GM19395 (cell line): ENCODE measurements at regions not wholly inside any gene's neighbourhood (a gene's known extent, or its start where the extent isn't known, plus 50 kb on each side); places are given as distances from the start of the nearest gene placed in this dataset.
"Not testable (repeated sequence)": the region's sequence is repeated elsewhere in the genome, so short reads cannot be mapped to it uniquely, and the experiment has no call there.

Experiments
- ATAC-seq: cut with Tn5 transposase; IDR thresholded peaks from one replicate; pipeline ENCODE4 v1.9.1; 2021; ENCODE audit warnings: mild to moderate bottlenecking, moderate library complexity; ENCODE audit not compliant: unreplicated experiment

DNA sequence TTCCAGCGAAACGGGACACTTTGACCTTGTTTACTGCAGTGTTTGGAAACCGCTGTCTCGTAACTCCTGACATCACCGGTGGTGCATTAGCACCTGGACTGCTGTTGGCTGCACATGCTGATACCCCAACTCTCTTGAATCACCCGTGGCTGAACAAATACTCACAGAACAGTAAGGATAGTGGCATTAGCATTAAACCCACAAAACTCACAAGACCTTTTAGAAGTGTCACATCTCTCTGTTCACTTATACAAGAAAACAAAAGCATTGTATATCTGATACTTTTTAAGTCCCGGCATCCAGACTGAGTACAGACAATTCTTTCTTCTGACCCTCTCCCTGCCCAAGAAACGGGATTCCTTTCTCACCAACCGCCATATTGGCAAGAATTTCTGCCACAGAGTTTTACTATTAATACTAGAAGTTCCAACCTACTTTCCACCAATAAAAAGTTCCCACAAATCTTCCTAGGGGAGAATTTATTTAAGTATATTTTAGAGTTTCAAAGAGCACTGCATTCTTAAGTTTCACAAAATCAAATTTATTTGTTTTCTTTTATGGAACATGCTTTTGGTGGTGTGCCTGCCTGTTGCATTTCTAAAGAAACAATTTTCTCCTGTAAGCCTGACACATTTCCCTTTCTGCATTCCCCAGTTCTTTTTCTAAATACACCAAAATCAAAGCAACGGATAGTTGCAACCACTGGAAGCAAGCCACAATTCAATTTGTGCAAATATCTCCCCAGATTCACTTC lies 208.4 kb upstream of the KLF14 start:
- ATAC-seq: no peak

DNA sequence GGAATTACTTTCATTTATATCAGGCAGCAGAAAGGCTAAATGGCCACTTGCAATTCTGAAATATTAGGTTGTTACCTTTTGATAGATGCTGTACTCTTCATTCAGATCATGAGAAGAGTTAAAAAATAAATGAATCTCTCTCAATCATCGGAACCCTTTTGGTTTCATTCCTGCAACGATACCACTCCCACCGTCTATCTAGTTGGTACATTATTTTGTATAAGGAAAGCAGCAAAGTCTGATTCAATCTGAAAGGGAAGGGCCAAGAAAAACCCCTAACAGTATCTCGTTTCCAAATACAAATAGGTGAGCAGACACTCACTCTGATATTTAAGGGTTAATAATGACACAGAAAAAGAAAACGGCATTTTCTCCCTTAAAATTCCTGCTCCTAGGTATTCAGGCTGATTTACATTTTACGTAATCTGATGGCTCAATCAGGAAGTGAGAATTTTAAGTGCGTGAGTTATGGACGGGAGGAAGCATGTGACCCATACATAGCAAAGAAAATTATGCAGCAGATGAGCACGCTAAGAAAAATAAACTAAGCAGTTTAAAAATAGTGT lies 209.4 kb upstream of the KLF14 start:
- ATAC-seq: no peak

DNA sequence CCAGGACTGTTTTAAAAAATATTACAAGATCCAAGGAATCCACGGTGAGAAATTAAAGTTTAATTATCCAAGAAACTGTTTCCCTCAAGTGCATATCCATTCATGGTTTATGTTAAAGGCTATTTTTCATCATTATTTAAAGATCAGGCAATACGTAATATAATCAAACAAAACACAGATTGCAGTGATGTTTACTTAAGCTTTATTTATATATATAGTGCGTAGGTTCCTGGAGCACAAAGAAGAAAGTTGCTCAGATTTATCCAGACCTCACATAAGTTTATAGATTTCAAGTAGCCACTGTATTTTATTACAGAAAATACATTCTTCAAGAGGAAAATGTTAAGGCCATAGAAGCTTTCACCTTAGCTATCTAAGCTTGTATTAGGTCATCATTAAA lies 210.0 kb upstream of the KLF14 start:
- ATAC-seq: no peak

DNA sequence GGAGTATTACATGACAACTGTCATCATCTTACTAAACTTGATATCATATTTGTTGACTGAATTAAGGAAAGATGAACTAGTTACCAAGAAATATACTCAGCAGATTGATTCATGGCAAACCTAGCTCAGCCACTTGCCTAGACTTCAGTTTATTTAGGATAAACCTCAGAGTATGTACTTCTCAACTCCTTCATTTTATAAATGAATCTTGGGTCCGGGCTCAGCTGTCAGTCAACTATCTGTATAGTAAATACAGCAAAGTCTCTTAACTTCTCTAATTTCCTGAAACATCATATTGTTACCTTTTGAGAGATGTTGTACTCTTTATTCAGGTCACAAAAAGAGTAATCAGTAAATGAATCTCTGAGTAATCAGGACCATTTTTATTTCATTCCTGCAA lies 211.0 kb upstream of the KLF14 start:
- no peak for ATAC-seq

DNA sequence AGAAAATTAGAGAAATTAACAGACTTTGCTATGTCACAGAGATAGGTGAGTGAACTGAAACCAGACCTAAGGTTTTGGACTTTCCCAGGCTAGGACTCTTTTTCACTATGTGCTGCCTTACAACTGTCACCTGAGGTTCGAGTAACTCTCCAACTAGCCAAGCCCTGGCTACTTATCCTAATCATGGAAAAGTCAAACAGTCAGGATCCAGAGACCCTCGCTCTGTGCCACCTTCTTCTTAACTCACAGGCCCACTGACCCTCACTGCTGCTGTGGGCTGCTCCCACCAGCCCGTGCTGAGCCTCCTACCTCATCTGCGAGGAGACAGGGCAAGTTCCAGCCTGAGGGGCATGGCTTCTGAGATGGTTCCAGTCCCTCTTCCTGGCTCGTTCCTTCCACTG lies 211.4 kb upstream of the KLF14 start:
- ATAC-seq: no peak

DNA sequence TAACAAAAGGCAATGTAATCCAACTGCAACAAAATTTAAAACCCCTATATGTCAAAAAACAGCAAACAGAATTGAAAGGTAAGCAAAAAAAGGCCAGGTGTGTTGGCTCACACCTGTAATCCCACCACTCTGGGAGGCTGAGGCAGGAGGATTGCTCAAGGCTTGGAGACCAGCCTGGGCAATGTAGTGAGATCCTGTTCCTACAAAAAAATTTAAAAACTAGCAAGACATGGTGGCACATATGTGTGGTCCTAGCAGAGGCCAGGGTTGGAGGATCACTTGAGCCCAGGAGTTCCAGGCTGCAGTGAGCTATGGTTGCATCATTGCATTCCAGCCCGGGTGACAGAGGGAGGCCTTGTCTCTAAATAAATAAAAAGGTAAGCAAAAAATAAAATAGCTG lies 212.1 kb upstream of the KLF14 start:
- ATAC-seq: no peak

DNA sequence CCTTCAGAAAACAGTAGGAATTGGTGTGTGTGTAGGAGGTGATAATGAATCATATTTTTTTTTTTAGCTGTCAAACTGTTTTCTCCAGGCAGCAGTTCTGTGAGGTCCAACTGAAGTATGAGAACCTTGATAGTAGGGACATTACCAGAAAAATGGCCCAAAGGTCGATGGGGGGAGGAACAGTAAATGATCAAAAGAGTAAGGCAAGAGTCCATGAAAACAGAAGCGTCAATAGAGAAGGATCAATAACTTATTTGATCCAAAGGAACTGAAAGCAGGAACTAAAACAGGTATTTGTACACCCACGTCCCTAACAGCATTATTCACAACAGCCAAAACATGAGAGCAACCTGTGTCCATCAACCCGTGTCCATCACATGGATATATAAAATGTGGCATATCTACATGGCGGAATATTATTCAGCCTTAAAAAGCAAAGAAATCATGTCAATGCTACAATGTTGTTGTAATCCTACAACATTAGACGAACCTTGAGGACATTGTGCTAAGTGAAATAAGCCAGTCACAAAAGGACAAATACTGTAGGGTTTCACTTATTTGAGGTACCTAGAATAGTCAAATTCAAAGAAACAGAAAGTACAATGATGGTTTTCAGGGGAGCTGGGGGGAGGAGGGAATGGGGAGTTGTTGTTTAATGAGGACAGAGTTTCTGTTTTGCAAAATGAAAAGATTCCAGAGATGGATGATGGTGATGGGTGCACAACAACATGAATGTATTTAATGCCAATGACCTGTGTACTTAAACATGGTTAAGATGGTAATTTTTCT lies 214.0 kb upstream of the KLF14 start:
- peak; percentile 41 for ATAC-seq

DNA sequence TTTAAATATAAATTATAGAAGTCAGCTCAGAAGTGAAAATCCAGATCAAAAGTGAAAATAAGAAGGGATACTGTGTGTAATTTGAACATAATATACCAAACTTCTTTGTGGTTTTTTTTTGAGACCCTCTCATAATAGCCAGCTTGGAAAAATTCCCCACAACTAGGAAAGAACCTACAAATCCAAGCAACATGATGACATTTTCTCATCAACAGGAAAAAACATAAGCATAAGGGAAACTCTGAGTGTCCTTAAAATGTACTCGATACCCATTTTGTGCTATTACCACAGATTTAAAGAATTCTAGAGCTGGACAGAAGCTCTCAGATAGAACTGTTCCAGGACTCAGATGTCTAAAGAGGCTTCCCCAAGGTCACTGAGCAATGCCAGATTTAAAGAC lies 214.8 kb upstream of the KLF14 start:
- no peak for ATAC-seq

DNA sequence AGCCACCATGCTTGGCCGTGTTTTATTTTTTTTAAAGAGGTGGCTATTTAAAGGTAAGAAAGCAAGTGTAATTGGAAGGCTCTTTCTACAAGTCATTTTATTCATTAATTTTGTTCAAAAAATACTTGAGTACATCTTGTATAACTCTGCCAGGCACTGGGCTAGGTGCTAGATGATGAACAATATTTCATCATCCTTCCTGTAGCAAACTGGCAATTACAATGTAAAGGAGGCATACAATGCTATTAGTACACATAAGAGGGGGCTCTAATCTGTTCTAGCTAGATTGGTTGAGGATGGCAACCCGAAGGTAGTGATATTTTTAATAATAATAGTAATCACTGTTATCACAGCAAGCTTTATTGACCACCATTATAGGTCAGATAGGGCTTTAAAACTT lies 215.5 kb upstream of the KLF14 start:
- ATAC-seq: no peak

DNA sequence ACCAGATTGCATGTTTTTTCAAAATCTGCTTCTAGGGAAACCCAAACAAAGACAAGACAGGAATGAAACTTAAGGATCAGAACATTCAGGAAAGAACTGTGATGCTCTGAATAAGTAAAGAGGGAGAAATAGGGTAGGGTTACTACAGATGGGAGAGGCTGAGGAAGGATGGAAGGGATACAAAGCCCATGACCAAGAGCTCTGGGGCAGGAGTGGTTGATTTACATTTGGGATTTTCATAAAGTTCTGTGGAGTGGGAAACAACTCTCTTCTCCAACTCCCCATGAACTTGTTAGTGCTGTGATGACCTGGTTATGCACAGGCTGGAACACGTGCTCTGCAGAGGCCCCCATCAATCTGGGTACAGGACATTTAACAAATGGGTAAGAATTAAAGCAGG lies 216.0 kb upstream of the KLF14 start:
- no peak for ATAC-seq

DNA sequence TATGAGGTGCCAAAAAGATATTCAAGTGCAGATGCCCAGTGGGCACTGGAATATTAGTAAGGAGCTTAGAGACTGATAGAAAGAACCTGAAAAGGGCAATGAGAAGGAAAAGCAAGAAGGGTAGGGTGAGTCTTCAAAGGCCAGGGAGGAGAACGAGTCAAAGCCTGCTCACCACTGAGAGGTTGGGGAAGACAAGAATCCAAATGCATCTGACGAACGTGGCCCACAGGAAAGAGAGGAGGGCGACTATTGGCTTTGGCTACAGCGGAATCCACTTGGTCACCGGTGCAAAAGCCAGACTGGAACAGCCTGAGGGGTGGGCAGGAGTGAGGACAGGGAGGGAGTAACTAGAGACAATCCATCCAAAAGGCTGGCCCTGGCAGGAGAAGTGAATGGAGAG lies 216.7 kb upstream of the KLF14 start:
- no peak for ATAC-seq

DNA sequence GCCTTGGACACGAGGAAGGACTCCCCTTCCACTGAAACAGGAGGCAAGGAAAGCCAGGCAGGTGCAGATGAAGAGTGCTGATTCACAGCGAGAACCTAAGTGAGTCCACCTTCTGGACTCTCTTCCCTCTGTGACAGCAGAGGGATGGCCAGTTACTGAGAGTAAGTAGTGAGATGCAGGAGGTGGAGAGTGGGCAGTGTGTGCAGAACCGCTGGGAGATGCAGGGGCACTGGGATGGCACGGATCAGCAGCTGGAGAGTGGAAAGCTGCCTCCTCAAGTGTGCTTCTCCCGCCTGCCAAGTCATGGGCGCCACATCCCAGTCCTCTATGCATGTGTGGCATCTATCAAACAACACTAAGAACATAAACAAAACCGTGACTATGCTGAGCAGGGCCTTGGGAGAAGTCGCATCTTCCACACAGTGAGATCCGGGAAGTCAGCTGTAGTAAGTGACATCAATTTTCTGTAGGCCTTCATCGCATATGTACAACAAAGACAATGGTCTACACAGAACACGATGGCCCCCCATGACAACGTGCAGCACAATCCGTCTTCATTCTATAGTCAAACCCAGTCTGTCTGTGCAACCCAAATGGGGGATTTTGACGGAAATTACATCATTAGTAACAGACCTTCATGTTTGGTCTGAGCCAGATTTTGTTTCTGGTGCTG lies 217.4 kb upstream of the KLF14 start:
- no peak for ATAC-seq

DNA sequence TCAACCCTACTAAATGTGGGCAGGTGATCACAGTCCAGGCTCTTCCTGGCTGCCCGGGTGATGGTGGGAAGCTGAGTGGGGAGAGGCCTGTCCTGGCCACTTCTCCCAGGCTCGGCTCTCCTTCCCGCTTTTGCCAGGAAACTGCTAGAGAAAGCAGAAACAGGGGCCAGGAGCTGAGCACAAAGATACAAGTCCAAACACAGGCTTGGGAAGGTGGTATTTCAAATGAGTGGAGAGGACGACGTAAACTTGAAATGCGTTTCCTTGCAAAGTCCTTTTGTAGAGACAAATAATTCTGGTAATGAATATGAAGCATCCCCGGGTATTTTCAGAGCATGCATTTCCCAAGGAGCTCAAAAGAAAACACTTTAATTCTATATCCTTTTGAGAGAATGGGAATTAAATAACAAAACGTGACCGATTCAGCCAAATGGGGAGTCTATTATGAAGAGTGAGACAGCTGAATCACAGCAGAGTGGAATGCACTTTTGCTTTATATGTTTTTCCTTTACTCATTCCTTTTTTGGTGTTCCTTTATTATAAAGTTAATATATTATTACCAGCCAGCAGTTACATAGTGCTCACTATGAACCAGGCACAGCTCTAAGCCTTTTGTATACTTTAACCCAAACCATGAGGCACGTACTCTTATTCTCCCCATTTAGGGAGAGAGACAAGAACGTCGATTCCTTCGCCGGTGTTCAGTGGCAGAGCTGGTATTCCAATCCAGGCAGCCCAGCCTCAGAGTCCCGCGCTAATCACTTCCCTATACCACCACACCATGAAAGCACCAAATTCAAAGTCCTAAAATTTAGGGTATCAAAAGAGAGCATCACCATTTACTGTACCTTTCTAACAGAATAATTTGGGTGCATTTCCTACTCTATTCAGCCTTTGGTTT lies 218.2 kb upstream of the KLF14 start:
- ATAC-seq: no peak

DNA sequence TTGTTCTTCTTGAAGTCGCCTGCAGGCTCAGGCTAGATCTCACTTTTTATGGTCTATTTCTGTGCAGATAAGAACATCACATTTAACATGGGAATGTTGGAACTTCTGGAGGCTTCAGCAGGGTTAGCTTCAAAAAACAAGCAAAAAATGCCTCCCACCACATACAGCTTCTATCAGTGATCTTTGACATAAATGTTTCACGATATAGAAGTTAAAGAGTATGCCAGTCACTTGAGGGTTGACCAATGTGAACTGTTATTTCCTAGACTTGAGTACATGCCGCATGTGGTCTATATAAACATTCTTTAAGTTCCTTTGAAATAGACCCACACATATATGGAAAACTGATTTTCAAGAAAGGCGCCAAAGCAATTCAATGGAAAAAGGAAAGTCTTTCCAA lies 219.2 kb upstream of the KLF14 start:
- no peak for ATAC-seq

DNA sequence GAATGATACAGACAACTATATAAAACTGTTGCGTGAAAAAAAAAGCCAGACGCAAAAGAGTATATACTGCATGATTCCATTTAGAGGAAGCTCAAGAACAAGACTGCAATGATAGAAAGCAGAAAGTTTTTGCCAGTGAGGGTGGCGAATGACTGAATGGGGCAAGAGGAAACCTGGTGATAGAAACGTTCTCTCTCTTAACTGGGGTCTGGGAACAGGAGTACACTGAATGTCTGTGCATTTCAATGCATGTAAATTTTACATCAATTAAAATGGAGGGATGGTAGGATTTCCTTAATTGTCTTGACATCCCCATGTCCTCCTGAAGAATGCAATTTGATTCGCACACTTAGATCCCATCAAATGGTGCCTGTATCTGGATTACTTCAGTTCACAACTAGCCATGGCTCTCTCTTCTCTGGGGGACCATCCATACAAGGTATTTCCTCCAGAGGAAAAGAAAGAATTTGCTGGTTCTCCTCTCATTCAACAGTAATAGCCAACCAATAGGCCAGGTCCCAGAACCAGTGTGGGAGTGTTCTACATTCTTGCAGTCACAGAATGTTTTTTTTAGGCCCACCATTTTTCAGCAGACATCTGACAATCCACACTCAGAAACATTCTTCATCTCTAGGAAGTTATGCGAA lies 221.0 kb upstream of the KLF14 start:
- no peak for ATAC-seq

DNA sequence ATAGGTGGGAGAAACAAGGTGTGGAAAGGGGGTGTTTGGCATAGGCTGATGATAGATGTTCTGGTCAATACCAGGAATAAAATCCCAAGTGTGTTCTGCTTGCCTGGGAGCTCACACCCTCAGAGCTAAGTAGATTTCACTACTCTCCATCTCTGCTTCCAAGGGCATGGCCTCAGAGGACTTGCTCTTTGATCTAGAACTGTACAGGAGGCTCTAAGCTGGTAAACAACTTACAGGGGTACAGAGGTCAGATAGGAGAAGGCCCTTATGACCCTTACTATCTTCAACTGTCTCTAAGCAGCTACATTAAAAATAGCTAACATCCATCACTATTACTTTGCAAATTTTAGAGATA lies 221.5 kb upstream of the KLF14 start:
- ATAC-seq: no peak

DNA sequence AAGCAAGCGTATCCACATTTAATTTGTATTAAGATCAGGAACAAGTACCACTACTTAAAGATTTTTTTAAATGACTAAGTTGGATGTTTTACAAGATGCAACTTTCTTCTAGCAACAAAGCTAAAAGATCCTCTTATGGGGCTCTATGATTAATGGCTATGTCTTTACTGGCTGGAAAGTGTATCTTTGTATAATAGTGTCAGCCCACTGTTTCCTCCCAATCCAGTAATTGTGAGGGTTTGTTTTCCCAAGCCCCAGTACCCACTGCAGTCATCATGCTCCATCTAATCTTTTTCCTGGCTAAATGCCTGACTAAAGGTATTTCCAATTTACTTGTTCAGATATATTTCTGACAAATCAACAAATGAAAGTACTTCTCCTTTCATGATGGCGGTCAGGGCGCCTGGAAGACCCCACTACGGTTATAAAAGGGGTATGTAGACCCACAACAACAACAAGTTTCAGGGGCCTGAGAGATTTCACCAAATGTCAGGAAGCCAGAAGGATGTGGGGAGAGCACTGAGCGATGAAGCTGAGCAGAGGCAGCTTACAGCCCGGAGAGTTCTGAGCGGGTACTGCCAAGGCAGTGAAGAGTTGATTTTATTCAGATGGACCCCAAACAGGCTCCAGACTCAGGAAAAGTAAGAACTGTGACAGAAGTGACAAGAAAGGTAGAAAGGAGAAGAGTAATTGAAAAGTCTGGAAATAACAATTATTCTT lies 222.6 kb upstream of the KLF14 start:
- no peak for ATAC-seq

DNA sequence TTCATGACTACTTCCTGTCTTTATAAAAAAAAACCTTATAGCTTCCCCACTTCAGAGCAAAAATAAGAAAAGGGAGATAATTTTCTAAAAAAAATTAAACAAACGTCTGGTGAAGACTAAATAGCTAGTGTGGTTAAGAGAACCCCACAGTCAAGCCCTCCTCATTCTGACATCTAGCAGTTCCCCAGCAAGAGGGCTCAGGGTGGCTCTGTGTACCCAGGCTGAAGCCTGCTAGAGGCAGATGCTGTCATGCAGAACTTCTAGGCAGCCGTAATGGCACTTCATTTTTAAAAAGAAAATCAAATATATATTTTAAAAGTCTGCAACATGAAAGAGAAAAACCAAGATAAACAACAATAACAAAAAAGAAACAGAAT lies 223.1 kb upstream of the KLF14 start:
- ATAC-seq: no peak

DNA sequence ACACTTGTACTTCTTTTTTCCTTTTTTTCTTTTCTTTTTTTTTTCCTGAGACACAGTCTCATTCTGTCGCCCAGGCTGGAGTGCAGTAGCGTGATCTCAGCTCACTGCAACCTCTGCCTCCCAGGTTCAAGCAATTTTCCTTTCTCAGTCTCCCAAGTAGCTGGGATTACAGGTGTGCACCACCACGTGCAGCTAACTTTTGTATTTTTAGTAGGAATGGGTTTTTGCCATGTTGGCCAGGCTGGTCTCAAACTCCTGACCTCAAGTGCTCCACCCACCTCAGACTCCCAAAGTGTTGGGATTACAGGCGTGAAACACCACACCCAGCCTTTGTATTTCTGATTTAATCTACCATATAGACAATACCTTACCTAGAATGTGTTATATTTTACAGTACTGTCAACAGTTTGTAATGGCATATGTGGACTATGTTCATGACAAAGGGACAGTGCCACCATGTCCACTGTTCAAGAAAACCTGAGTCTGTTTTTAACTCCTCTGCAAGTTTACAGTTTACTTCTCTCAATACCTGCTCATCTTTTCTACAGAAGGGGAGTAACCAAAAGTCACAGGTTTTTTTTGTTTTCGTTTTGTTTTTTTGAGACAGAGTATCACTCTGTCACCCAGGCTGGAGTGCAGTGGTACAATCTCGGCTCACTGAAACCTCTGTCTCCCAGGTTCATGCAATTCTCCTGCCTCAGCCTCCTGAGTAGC lies 223.9 kb upstream of the KLF14 start:
- not testable (repeated sequence) for ATAC-seq
